ENCODE measurements at regions not wholly inside any gene's neighbourhood (a gene's known extent, or its start where the extent isn't known, plus 50 kb on each side); places are given as distances from the start of the nearest gene placed in this dataset.

DNA sequence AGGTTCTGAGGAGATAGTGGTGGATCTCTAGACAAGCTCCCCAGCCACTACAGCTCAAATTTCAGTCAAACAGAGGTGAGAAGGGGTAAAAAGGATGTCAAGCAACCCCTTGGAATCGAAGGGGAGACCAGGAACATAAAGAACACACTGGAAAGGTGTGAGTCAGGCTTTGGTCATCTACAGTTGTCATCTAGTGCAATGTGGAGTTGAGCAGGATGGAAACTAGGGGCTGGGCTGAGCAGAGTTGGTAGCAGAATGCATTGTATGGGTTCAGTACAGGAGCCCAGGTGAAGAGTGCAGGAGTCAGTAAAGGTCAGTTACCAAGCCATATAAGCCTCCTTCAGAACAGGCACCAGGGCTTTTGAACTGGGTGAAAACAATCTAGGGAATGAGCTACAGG is 52.7 kb upstream of the VAV3 start:
- Mint-ChIP-seq H3K27ac (ENCODE audit: unreplicated experiment) (no peak overlapping the region), H3K4me1 (ENCODE audit: low read depth, unreplicated experiment) (no peaks in the 10 kb centered on the region), H3K36me3 (ENCODE audit: insufficient read depth, unreplicated experiment) (no peaks in the 10 kb centered on the region), H3K9me3 (ENCODE audit: low read depth, unreplicated experiment) (no peaks in the 10 kb centered on the region), H3K27me3 (ENCODE audit: unreplicated experiment) (peaks cover 11% of the 10 kb centered on the region), H3K4me3 (ENCODE audit: low read depth, unreplicated experiment) (no peak overlapping the region)
- CTCF ChIA-PET: no interaction called here
- intact Hi-C loops (cut with micrococcal nuclease; ENCODE audit: unreplicated experiment): no loop called here
- no peak for DNase-seq
- no TSS peak for BruUV-seq (replicated peaks)
- TF ChIP-seq, protein P1, sequence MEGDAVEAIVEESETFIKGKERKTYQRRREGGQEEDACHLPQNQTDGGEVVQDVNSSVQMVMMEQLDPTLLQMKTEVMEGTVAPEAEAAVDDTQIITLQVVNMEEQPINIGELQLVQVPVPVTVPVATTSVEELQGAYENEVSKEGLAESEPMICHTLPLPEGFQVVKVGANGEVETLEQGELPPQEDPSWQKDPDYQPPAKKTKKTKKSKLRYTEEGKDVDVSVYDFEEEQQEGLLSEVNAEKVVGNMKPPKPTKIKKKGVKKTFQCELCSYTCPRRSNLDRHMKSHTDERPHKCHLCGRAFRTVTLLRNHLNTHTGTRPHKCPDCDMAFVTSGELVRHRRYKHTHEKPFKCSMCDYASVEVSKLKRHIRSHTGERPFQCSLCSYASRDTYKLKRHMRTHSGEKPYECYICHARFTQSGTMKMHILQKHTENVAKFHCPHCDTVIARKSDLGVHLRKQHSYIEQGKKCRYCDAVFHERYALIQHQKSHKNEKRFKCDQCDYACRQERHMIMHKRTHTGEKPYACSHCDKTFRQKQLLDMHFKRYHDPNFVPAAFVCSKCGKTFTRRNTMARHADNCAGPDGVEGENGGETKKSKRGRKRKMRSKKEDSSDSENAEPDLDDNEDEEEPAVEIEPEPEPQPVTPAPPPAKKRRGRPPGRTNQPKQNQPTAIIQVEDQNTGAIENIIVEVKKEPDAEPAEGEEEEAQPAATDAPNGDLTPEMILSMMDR (IDR thresholded peaks at IDR 0.05; ENCODE audit: unreplicated experiment): no peak

DNA sequence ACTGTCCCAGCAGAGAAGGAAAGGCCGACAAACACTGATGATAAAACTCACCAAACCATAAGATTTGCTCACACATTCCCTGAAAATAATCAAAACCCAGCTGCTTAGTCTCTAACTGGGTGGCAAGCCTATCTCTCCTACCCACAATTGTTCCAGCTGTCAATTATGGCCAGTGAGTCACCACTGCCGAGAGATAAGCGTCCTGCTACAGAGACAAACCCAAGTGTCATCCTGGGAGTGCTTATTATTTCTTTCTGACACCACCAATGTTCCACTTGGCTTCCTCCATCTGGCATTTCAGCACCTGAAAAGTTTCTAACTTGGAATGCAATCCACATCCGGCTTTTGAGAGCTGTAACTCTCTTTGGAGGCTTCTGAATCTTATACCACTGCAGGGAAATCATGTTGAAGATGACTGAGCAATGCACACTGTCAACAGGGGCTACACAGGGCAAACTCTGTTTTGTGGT is 51.5 kb upstream of the VAV3 start:
- no TSS peak for BruUV-seq (replicated peaks)
- CTCF ChIA-PET: no interaction called here
- no peak for DNase-seq
- Mint-ChIP-seq H3K9me3 (ENCODE audit: low read depth, unreplicated experiment) (no peaks in the 10 kb centered on the region), H3K36me3 (ENCODE audit: insufficient read depth, unreplicated experiment) (no peaks in the 10 kb centered on the region), H3K27me3 (ENCODE audit: unreplicated experiment) (peaks cover 15% of the 10 kb centered on the region), H3K4me1 (ENCODE audit: low read depth, unreplicated experiment) (no peaks in the 10 kb centered on the region), H3K27ac (ENCODE audit: unreplicated experiment) (no peak overlapping the region), H3K4me3 (ENCODE audit: low read depth, unreplicated experiment) (no peak overlapping the region)
- intact Hi-C loops (cut with micrococcal nuclease; ENCODE audit: unreplicated experiment): no loop called here
- TF ChIP-seq, protein P1 (IDR thresholded peaks at IDR 0.05; ENCODE audit: unreplicated experiment): no peak
